SK-N-SH (cell line): ENCODE measurements at regions not wholly inside any gene's neighbourhood (a gene's known extent, or its start where the extent isn't known, plus 50 kb on each side); places are given as distances from the start of the nearest gene placed in this dataset.

ENCODE experiments used
- CTCF ChIP-seq: fragments of 200-600 bp; sonication (generic); IDR thresholded peaks from 2 replicates; pipeline ENCODE4 v1.6.1; 2017; ENCODE audit warnings: antibody characterized with exemption, mild to moderate bottlenecking, moderate library complexity
- JUND ChIP-seq: IDR thresholded peaks from 2 replicates; pipeline ENCODE4 v1.4.0; 2012
- NFIC ChIP-seq: IDR thresholded peaks from 2 replicates; pipeline ENCODE4 v1.4.0; 2012; ENCODE audit warnings: borderline replicate concordance
- SIN3A ChIP-seq: IDR thresholded peaks from 2 replicates; pipeline ENCODE4 v1.6.1; 2012; ENCODE audit warnings: low read depth, mild to moderate bottlenecking, low read length, moderate library complexity, borderline replicate concordance
- TAF1 ChIP-seq: IDR thresholded peaks from 2 replicates; pipeline ENCODE4 v1.6.1; 2012; ENCODE audit warnings: low read depth, mild to moderate bottlenecking, low read length, moderate library complexity, borderline replicate concordance
- USF2 ChIP-seq: fragments of 150-350 bp; IDR thresholded peaks from 2 replicates; pipeline ENCODE4 v1.6.1; 2017; ENCODE audit warnings: antibody characterized with exemption, low read length, low read depth, borderline replicate concordance

DNA sequence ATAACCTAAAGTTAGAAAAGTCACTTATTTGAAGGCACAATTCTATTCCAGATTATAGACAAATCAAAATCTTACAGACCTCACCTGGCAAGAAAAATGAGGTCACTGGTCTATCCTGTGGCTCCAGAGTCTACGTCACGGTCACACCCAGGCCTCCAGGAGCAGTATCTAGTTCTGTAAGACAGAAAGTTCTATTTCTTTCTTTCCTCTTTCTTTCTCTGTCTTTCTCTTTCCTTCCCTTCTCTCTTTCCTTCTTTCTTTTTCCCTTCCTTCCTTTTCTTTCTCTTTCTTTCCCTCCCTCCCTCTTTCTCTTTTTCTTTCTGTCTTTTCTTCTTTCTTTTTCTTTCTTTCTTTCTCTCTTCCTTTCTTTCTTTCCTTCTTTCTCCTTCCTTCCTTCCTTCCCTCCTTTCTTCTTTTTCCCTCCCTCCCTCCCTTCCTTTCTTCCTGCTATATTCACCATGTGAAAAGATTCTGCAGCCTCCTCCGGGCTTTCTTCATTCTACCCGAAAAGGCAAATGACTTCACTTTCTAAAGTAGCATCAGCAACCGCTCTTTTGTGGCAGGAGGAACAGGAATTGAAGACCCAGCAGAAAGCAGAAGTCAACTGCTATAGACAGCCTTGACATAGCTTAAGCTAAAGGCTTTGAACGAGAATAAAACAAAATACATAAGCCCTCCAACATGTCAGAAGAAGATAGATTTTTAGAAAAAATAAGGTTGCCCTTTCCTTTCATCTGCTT, 83.9 kb upstream of the SIRPG start:
- TF ChIP-seq SIN3A (no peak), TAF1 (no peak), CTCF (no peak), USF2 (no peak), NFIC (no peak), JUND (no peak)
